NCI-H1417 (cell line): ENCODE measurements at regions not wholly inside any gene's neighbourhood (a gene's known extent, or its start where the extent isn't known, plus 50 kb on each side); places are given as distances from the start of the nearest gene placed in this dataset.

Source experiments
- DNase-seq, 3 experiments: peaks; one replicate each; lab custom pipeline; 2025; lab: John Stamatoyannopoulos, UW

- no peak for DNase-seq
Measured at GRCh38 chr3:170730071-170730812, 139.8 kb downstream of the RPL22L1 start.

GRCh38 chr3:170728181-170728580 is 141.8 kb downstream of the RPL22L1 start:
- no peak for DNase-seq

GRCh38 chr3:170727754-170728153 is 141.9 kb upstream of the SLC7A14 start:
- no peak for DNase-seq

GRCh38 chr3:170726976-170727661 is 141.2 kb upstream of the SLC7A14 start:
- DNase-seq = no peak

GRCh38 chr3:170725285-170725731 is 139.4 kb upstream of the SLC7A14 start:
- no peak for DNase-seq

- peak in 1 of 3 experiments; percentile 31 for DNase-seq
Measured at GRCh38 chr3:170724599-170725280, 138.9 kb upstream of the SLC7A14 start.

- DNase-seq = peak in 1 of 3 experiments; percentile 52
Measured at GRCh38 chr3:170723241-170723640, 137.4 kb upstream of the SLC7A14 start.

- DNase-seq = no peak
Measured at GRCh38 chr3:170721563-170721962, 135.7 kb upstream of the SLC7A14 start.

GRCh38 chr3:170719300-170719699 is 133.4 kb upstream of the SLC7A14 start:
- DNase-seq = no peak

- no peak for DNase-seq
Measured at GRCh38 chr3:170718848-170719247, 133.0 kb upstream of the SLC7A14 start.

GRCh38 chr3:170717410-170718402 is 131.8 kb upstream of the SLC7A14 start:
- no peak for DNase-seq

GRCh38 chr3:170716172-170716805 is 130.4 kb upstream of the SLC7A14 start:
- no peak for DNase-seq

GRCh38 chr3:170714562-170715535 is 129.0 kb upstream of the SLC7A14 start:
- DNase-seq = no peak

- no peak for DNase-seq
Measured at GRCh38 chr3:170714122-170714521, 128.2 kb upstream of the SLC7A14 start.

GRCh38 chr3:170713653-170714052 is 127.8 kb upstream of the SLC7A14 start:
- DNase-seq = no peak

GRCh38 chr3:170712798-170713197 is 126.9 kb upstream of the SLC7A14 start:
- no peak for DNase-seq

GRCh38 chr3:170712336-170712735 is 126.5 kb upstream of the SLC7A14 start:
- no peak for DNase-seq

GRCh38 chr3:170711786-170712185 is 125.9 kb upstream of the SLC7A14 start:
- DNase-seq = no peak

- DNase-seq = no peak
Measured at GRCh38 chr3:170709046-170709445, 123.2 kb upstream of the SLC7A14 start.

- no peak for DNase-seq
Measured at GRCh38 chr3:170707899-170708298, 122.0 kb upstream of the SLC7A14 start.
